GM12873 (cell line): ENCODE measurements at regions not wholly inside any gene's neighbourhood (a gene's known extent, or its start where the extent isn't known, plus 50 kb on each side); places are given as distances from the start of the nearest gene placed in this dataset.

Experiments
- TF ChIP-seq, protein P1 (sequence below): IDR thresholded peaks from 2 replicates; pipeline ENCODE4 v1.5.1; 2012; ENCODE audit warnings: low read depth, mild to moderate bottlenecking, moderate library complexity, low read length, control low read depth; ENCODE audit not compliant: insufficient read depth; ENCODE audit errors: missing control alignments

- TF ChIP-seq, protein P1, sequence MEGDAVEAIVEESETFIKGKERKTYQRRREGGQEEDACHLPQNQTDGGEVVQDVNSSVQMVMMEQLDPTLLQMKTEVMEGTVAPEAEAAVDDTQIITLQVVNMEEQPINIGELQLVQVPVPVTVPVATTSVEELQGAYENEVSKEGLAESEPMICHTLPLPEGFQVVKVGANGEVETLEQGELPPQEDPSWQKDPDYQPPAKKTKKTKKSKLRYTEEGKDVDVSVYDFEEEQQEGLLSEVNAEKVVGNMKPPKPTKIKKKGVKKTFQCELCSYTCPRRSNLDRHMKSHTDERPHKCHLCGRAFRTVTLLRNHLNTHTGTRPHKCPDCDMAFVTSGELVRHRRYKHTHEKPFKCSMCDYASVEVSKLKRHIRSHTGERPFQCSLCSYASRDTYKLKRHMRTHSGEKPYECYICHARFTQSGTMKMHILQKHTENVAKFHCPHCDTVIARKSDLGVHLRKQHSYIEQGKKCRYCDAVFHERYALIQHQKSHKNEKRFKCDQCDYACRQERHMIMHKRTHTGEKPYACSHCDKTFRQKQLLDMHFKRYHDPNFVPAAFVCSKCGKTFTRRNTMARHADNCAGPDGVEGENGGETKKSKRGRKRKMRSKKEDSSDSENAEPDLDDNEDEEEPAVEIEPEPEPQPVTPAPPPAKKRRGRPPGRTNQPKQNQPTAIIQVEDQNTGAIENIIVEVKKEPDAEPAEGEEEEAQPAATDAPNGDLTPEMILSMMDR = no peak
Measured at GRCh38 chr7:45978731-45979211, 57.7 kb upstream of the IGFBP3 start.

- TF ChIP-seq, protein P1 = no peak
Measured at GRCh38 chr7:45978010-45978681, 57.1 kb upstream of the IGFBP3 start.

DNA sequence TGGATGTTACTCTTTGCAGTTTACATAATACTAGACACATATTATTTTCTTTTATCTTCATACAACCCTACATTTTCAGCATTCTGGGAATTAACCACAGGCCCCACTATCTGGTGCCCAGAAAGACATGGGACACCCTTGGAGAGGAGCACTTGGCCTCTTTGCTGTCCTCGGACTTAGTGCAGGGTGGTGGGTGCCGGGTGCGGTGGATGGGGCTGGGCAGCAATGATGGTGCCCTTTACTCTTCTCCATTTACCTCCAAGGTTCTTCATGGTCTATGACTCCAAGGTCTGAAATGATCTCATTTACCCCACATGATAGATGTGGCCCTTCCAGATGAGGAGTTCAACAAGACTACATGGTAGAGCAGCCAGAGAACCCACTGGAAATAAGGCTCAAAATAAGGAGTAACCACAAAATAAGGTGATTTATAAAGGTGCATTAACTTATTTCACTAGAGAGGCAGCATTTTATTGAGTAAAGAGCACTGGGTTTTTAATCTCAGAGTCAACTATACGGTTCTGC is 56.2 kb upstream of the IGFBP3 start:
- TF ChIP-seq, protein P1 = no peak

DNA sequence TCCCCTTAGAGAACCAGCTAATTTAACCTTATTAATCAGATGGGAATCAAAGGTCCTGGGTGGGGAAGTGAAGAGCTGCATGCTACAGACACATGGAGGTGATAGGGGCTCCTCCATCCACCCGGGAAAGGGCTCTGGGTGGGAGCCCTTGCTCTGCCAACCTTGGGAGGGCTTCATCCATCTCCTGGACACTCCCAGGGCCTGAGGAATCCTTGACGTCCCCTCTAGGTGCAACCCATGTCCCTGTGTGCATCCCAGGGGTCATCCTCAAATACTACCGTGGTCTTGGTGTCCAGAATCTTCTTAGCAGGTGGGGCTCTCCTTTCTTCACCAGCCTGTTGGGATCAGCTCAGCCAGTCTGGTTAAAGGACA is 55.4 kb upstream of the IGFBP3 start:
- TF ChIP-seq, protein P1 = no peak

GRCh38 chr7:45975847-45976484 is 54.9 kb upstream of the IGFBP3 start:
- TF ChIP-seq, protein P1 = no peak

- TF ChIP-seq, protein P1 = no peak
Measured at GRCh38 chr7:45975367-45975766, 54.3 kb upstream of the IGFBP3 start.

- TF ChIP-seq, protein P1 = no peak
Measured at GRCh38 chr7:45974540-45975360, 53.7 kb upstream of the IGFBP3 start.
